ENCODE measurements at regions not wholly inside any gene's neighbourhood (a gene's known extent, or its start where the extent isn't known, plus 50 kb on each side); places are given as distances from the start of the nearest gene placed in this dataset.

DNA sequence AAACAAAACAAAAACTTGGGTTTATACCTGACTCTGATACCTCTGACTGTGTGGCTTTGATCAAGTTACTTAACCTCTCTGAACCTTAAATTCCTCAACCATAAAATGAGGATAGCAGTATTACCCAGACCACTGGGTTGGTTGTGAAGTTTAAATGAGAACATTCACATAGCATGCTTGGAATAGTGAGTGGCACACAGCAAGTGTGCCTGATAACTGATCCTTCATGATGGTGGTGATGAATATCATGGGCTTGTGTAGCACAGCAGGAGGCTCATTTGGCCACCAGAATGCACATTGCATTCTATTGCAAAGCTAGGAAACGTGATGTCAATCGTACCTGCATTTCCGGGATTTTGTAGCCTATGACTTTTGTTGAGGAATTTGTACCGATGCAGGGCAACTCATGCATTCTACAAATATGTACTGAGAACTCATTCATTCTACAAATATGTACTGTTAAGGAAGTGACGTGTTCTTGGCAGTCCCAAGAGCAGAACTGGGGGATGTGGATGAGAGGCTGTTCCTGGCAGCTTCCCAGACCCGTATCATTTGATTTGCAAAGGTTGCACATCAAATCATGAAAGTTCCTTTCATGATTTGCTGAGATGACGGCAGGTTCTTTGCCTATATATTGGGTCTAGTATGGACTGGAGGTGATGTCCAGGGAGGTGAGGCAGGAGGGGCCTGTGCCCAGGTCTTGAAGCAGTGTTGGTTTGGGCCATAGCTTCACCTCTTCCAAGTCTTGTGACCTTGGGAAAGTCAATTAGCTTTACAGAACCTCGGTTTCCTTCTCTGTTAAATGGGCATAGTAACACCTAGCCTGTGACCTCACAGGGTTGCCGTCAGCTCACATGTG, 94.6 kb upstream of the SMNDC1 start:
- H3K4me3 ChIP-seq (ENCODE audit: control insufficient read depth in 1 of 2, extremely low read depth in 1 of 2, low read length in 1 of 2): no peak overlapping the region
- 93% methylated on average over 3 of the region's 9 CpGs for WGBS (ENCODE audit: insufficient coverage)
- peaks cover 0 to 2% of the 10 kb centered on the region in 2 donors for H3K27me3 Mint-ChIP-seq
- no peak for DNase-seq
- no peaks in the 10 kb centered on the region for H3K9me3 Mint-ChIP-seq
- no peak overlapping the region for H3K4me3 Mint-ChIP-seq
- H3K36me3 ChIP-seq (ENCODE audit: control insufficient read depth in 2 of 2, extremely low read depth in 1 of 2, insufficient read depth in 1 of 2, low read length in 1 of 2): no peaks in the 10 kb centered on the region
- peaks cover 0 to 5% of the 10 kb centered on the region in 2 experiments for H3K4me1 ChIP-seq (ENCODE audit: control insufficient read depth in 1 of 2, extremely low read depth in 1 of 2, insufficient read depth in 2 of 2, low read length in 2 of 2)
- H3K27me3 ChIP-seq (replicated peaks in 1 of 2; ENCODE audit: control insufficient read depth in 2 of 2, extremely low read depth in 1 of 2, insufficient read depth in 2 of 2, low read length in 1 of 2): peaks cover 0 to 4% of the 10 kb centered on the region in 2 experiments
- no peak for ATAC-seq (replicated peaks in 1 of 4)
- CTCF ChIA-PET: no interaction called here
- H3K36me3 Mint-ChIP-seq: no peaks in the 10 kb centered on the region
- no peak overlapping the region for H3K27ac Mint-ChIP-seq
- H3K4me1 Mint-ChIP-seq: peaks cover 0 to 8% (median 6%) of the 10 kb centered on the region in 3 donors
- no peak overlapping the region for H3K27ac ChIP-seq (ENCODE audit: low read length)
- POLR2A ChIA-PET: interaction anchor here in 1 of 2 donors (0.7 kb wide), 1 partner anchor 13 kb away, joined by 3 read pairs; no protein-coding TSS in a partner anchor
- no peaks in the 10 kb centered on the region for H3K9me3 ChIP-seq

DNA sequence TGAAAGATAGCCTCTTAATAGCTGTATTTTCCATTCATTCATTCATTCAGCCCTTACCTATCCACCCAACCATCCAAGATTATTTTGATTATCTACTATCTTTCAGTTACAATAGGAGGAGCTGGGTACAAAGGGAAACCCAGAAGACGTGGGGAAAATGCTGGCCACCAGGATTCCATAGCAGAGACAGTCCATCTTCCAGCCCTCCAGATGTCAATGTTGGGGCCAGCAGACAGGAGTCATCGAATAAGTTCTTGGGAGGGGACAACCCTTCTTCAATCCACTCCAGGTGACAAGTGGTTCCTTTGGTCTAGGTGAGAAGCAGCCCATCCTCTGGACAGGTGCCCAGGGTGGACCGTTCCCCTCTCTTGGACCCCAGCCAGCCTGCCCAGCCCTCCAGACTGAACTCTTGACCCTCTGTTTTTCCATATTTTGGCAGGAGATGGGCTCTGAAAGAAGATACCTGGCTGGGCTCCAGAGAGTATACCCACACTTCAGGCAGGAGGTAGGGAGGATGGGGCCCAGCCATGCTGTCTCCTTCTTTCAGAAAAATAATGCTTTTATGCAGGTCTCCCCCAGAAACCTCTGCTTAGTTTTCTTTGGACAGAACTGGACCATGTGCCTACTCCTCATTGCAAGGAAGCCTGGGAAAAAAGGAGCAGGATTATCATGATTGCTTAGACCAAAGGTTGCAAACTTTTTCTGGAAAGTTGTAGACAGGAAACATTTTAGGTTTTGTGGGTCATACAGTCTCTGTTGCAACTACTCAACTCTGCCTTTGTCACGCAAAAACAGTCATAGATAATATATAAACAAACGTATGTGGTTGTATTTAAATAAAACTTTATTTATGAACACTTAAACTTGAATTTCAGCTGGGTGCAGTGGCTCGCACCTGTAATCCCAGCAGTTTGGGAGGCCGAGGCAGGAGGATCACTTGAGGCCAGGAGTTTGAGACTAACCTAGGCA, 95.5 kb upstream of the SMNDC1 start:
- CTCF ChIA-PET: no interaction called here

DNA sequence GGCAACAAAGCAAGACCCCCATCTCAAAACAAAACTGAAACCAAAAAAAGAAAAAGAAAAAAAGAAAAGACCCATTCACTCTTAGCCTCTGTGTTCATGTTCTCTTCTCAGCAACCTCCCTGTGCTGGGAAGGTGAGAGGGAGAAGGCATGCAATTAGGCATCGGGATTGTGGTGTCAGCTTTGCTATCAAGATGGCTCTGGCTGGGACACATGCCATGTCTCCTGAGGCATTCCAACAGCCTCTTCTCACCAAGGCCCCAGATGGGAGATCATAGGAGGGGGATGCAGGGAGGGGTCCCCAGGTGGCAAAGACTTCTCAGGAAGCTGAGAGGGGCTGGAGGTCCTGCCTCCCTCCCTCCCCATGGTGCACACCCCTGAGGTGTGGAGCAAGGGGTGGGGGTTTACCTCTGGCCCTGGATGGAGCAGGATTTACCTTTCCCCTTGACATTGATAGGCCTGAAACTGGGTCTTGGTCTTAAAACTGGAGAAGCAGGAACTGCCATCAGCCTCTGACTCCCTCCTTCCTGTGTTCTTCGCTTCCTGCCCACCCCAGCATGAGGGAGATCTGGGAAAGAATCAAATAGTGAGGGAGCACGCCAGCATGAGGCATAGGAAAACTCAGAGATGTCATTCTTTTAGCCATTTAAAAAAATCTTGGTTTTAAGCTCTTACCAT, 96.2 kb upstream of the DUSP5 start:
- Histone ChIP-seq H3K27me3 (replicated peaks in 1 of 2; ENCODE audit: control insufficient read depth in 2 of 2, extremely low read depth in 1 of 2, insufficient read depth in 2 of 2, low read length in 1 of 2) (peaks cover 0 to 3% of the 10 kb centered on the region in 2 experiments), H3K9me3 (no peaks in the 10 kb centered on the region), H3K36me3 (ENCODE audit: control insufficient read depth in 2 of 2, extremely low read depth in 1 of 2, insufficient read depth in 1 of 2, low read length in 1 of 2) (no peaks in the 10 kb centered on the region), H3K4me1 (ENCODE audit: control insufficient read depth in 1 of 2, extremely low read depth in 1 of 2, insufficient read depth in 2 of 2, low read length in 2 of 2) (no peaks in the 10 kb centered on the region), H3K27ac (ENCODE audit: low read length) (no peak overlapping the region), H3K4me3 (ENCODE audit: control insufficient read depth in 1 of 2, extremely low read depth in 1 of 2, low read length in 1 of 2) (no peak overlapping the region)
- WGBS (ENCODE audit: insufficient coverage): no CpG with 5 or more reads among the region's 3 CpGs
- Mint-ChIP-seq H3K4me3 (no peak overlapping the region), H3K4me1 (no peaks in the 10 kb centered on the region), H3K36me3 (no peaks in the 10 kb centered on the region), H3K9me3 (no peaks in the 10 kb centered on the region), H3K27ac (no peak overlapping the region), H3K27me3 (no peaks in the 10 kb centered on the region)
- CTCF ChIA-PET: interaction anchor here in 1 of 2 donors (0.7 kb wide), 1 partner anchor 262 kb away, joined by 3 read pairs; no protein-coding TSS in a partner anchor
- POLR2A ChIA-PET: no interaction called here
- DNase-seq (no peak), ATAC-seq (replicated peaks in 1 of 4) (no peak)

More for the DNA sequence above, 95.5 kb upstream of the SMNDC1 start:
- H3K27me3 ChIP-seq (replicated peaks in 1 of 2; ENCODE audit: control insufficient read depth in 2 of 2, extremely low read depth in 1 of 2, insufficient read depth in 2 of 2, low read length in 1 of 2): peaks cover 0 to 3% of the 10 kb centered on the region in 2 experiments
- Mint-ChIP-seq H3K9me3 (no peaks in the 10 kb centered on the region), H3K27me3 (no peaks in the 10 kb centered on the region), H3K4me1 (peaks cover 0 to 8% (median 6%) of the 10 kb centered on the region in 3 donors), H3K27ac (no peak overlapping the region), H3K36me3 (no peaks in the 10 kb centered on the region), H3K4me3 (no peak overlapping the region)
- POLR2A ChIA-PET: interaction anchor here in 1 of 2 donors (0.7 kb wide), 1 partner anchor 14 kb away, joined by 3 read pairs; no protein-coding TSS in a partner anchor
- H3K4me3 ChIP-seq (ENCODE audit: control insufficient read depth in 1 of 2, extremely low read depth in 1 of 2, low read length in 1 of 2): no peak overlapping the region
- peaks cover 0 to 5% of the 10 kb centered on the region in 2 experiments for H3K4me1 ChIP-seq (ENCODE audit: control insufficient read depth in 1 of 2, extremely low read depth in 1 of 2, insufficient read depth in 2 of 2, low read length in 2 of 2)
- DNase-seq (no peak), ATAC-seq (replicated peaks in 1 of 4) (no peak)
- no peaks in the 10 kb centered on the region for H3K9me3 ChIP-seq
- H3K27ac ChIP-seq (ENCODE audit: low read length): no peak overlapping the region
- H3K36me3 ChIP-seq (ENCODE audit: control insufficient read depth in 2 of 2, extremely low read depth in 1 of 2, insufficient read depth in 1 of 2, low read length in 1 of 2): no peaks in the 10 kb centered on the region
- WGBS (ENCODE audit: insufficient coverage): 100% methylated on average over 1 of the region's 7 CpGs

DNA sequence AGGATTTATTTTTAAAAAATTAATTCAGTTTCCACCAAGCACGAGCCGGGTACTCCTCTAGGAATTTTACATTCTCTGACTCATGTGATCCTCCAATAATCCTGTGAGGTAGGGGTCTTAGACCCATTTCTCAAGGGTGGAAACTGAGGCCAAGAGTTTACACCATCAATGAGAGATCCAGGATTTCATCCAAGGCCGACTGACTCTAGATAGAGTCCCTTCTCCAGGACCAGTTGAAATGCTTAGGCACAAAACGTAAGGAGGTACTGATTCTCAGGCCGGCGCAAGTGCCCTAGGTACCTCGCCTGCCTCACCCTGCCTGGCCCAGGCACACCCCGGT, 95.7 kb upstream of the DUSP5 start:
- ChIA-PET POLR2A (no interaction called here), CTCF (interaction anchor here in 1 of 2 donors (0.7 kb wide), 1 partner anchor 261 kb away, joined by 3 read pairs; no protein-coding TSS in a partner anchor)
- Mint-ChIP-seq H3K27me3 (no peaks in the 10 kb centered on the region), H3K27ac (no peak overlapping the region), H3K9me3 (no peaks in the 10 kb centered on the region), H3K4me1 (no peaks in the 10 kb centered on the region), H3K36me3 (no peaks in the 10 kb centered on the region), H3K4me3 (no peak overlapping the region)
- Histone ChIP-seq H3K4me3 (ENCODE audit: control insufficient read depth in 1 of 2, extremely low read depth in 1 of 2, low read length in 1 of 2) (no peak overlapping the region), H3K9me3 (no peaks in the 10 kb centered on the region), H3K27ac (ENCODE audit: low read length) (no peak overlapping the region), H3K36me3 (ENCODE audit: control insufficient read depth in 2 of 2, extremely low read depth in 1 of 2, insufficient read depth in 1 of 2, low read length in 1 of 2) (no peaks in the 10 kb centered on the region), H3K4me1 (ENCODE audit: control insufficient read depth in 1 of 2, extremely low read depth in 1 of 2, insufficient read depth in 2 of 2, low read length in 2 of 2) (no peaks in the 10 kb centered on the region), H3K27me3 (replicated peaks in 1 of 2; ENCODE audit: control insufficient read depth in 2 of 2, extremely low read depth in 1 of 2, insufficient read depth in 2 of 2, low read length in 1 of 2) (peaks cover 0 to 3% of the 10 kb centered on the region in 2 experiments)
- ATAC-seq (replicated peaks in 1 of 4): no peak
- DNase-seq: no peak
- WGBS (ENCODE audit: insufficient coverage): 97% methylated on average over 6 of the region's 8 CpGs

DNA sequence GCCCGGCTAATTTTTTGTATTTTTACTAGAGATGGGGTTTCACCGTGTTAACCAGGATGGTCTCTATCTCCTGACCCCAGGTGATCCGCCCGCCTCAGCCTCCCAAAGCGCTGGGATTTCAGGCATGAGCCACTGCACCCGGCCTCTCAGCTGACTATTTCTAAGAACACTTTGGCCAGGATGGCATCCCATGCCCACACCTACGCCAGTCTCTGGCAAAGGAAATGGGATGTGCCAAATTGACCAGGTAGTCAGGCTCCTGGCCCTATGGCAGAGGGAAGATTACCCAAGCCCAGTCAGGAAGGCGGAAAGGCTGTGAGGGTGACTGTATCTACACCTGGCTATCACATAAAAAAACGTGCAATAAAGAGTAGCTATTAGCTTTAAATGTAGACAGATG, 94.1 kb upstream of the DUSP5 start:
- H3K4me3 Mint-ChIP-seq: no peak overlapping the region
- no peaks in the 10 kb centered on the region for H3K9me3 Mint-ChIP-seq
- H3K27ac Mint-ChIP-seq: no peak overlapping the region
- DNase-seq: no peak
- H3K27ac ChIP-seq (ENCODE audit: low read length): no peak overlapping the region
- H3K36me3 Mint-ChIP-seq: no peaks in the 10 kb centered on the region
- no peak overlapping the region for H3K4me3 ChIP-seq (ENCODE audit: control insufficient read depth in 1 of 2, extremely low read depth in 1 of 2, low read length in 1 of 2)
- 95% methylated on average over 7 of the region's 9 CpGs for WGBS (ENCODE audit: insufficient coverage)
- no peaks in the 10 kb centered on the region for H3K36me3 ChIP-seq (ENCODE audit: control insufficient read depth in 2 of 2, extremely low read depth in 1 of 2, insufficient read depth in 1 of 2, low read length in 1 of 2)
- POLR2A ChIA-PET: no interaction called here
- H3K4me1 ChIP-seq (ENCODE audit: control insufficient read depth in 1 of 2, extremely low read depth in 1 of 2, insufficient read depth in 2 of 2, low read length in 2 of 2): no peaks in the 10 kb centered on the region
- peaks cover 0 to 7% of the 10 kb centered on the region in 2 experiments for H3K27me3 ChIP-seq (replicated peaks in 1 of 2; ENCODE audit: control insufficient read depth in 2 of 2, extremely low read depth in 1 of 2, insufficient read depth in 2 of 2, low read length in 1 of 2)
- H3K27me3 Mint-ChIP-seq: no peaks in the 10 kb centered on the region
- no peak for ATAC-seq (replicated peaks in 1 of 4)
- CTCF ChIA-PET: no interaction called here
- no peaks in the 10 kb centered on the region for H3K4me1 Mint-ChIP-seq
- no peaks in the 10 kb centered on the region for H3K9me3 ChIP-seq

DNA sequence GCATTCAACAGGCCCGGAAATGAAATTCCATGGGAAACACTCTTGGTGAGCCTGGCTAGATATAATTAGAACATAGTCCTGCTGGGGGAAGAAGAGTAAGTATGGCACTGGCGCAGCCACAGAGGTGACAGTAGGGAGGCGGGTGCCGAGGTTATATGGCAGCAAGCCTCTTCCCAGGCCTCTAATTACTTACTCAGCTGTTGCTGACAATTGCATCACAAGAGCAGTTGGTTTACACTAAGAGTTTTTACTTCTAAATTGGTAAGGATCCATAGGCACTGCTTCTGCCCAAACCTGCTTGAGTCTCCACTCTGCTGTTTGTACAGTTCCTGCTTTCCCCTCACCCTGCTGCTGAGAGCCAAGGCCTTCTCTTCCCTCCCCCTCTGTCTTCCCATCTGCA, 93.3 kb upstream of the DUSP5 start:
- Histone ChIP-seq H3K9me3 (no peaks in the 10 kb centered on the region), H3K27ac (ENCODE audit: low read length) (no peak overlapping the region), H3K4me1 (ENCODE audit: control insufficient read depth in 1 of 2, extremely low read depth in 1 of 2, insufficient read depth in 2 of 2, low read length in 2 of 2) (no peaks in the 10 kb centered on the region), H3K36me3 (ENCODE audit: control insufficient read depth in 2 of 2, extremely low read depth in 1 of 2, insufficient read depth in 1 of 2, low read length in 1 of 2) (no peaks in the 10 kb centered on the region), H3K4me3 (ENCODE audit: control insufficient read depth in 1 of 2, extremely low read depth in 1 of 2, low read length in 1 of 2) (no peak overlapping the region), H3K27me3 (replicated peaks in 1 of 2; ENCODE audit: control insufficient read depth in 2 of 2, extremely low read depth in 1 of 2, insufficient read depth in 2 of 2, low read length in 1 of 2) (peaks cover 0 to 7% of the 10 kb centered on the region in 2 experiments)
- DNase-seq: no peak
- H3K4me1 Mint-ChIP-seq: no peaks in the 10 kb centered on the region
- H3K27ac Mint-ChIP-seq: no peak overlapping the region
- H3K9me3 Mint-ChIP-seq: no peaks in the 10 kb centered on the region
- 100% methylated on average over 3 of the region's 4 CpGs for WGBS (ENCODE audit: insufficient coverage)
- H3K4me3 Mint-ChIP-seq: no peak overlapping the region
- CTCF ChIA-PET: no interaction called here
- ATAC-seq (replicated peaks in 1 of 4): no peak
- no peaks in the 10 kb centered on the region for H3K27me3 Mint-ChIP-seq
- no peaks in the 10 kb centered on the region for H3K36me3 Mint-ChIP-seq
- POLR2A ChIA-PET: no interaction called here
